Epithelial cell of proximal tubule (primary cell): ENCODE measurements at regions not wholly inside any gene's neighbourhood (a gene's known extent, or its start where the extent isn't known, plus 50 kb on each side); places are given as distances from the start of the nearest gene placed in this dataset.
"Not testable (repeated sequence)": the region's sequence is repeated elsewhere in the genome, so short reads cannot be mapped to it uniquely, and the experiment has no call there.

Source experiments
- DNase-seq: peaks from one replicate; pipeline ENCODE4 v3.0.0-alpha.2; 2011; ENCODE audit warnings: low read depth
- H3K4me3 ChIP-seq: 2 replicates; pipeline ENCODE4 v1.5.1; 2011; ENCODE audit warnings: low read depth, mild to moderate bottlenecking, low read length
- TF ChIP-seq, protein P1 (sequence below): conservative IDR thresholded peaks from 2 replicates; pipeline ENCODE4 v1.5.1; 2012; ENCODE audit warnings: low read depth, mild to moderate bottlenecking, low read length

DNA sequence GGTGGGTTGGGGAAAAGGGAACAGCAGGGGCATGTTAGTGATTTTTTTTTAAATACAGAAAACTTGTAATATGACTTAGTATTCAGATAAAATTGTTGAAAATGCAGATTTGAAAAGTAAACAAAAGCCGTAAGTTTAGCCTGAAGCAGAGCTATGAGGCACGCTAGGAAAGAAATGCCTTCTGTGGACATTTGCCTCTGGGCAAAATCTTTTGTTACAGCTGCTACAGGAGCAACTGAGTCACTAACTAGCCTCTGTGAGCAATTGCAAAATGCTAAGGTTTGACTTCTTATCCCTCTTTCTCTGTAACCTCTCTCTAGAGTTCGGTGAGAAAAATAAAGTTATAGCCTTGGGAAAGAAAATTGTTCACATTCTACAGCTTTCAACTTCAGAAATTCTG, 350.0 kb downstream of the SLC7A11 start:
- no peak for DNase-seq
- TF ChIP-seq, protein P1, sequence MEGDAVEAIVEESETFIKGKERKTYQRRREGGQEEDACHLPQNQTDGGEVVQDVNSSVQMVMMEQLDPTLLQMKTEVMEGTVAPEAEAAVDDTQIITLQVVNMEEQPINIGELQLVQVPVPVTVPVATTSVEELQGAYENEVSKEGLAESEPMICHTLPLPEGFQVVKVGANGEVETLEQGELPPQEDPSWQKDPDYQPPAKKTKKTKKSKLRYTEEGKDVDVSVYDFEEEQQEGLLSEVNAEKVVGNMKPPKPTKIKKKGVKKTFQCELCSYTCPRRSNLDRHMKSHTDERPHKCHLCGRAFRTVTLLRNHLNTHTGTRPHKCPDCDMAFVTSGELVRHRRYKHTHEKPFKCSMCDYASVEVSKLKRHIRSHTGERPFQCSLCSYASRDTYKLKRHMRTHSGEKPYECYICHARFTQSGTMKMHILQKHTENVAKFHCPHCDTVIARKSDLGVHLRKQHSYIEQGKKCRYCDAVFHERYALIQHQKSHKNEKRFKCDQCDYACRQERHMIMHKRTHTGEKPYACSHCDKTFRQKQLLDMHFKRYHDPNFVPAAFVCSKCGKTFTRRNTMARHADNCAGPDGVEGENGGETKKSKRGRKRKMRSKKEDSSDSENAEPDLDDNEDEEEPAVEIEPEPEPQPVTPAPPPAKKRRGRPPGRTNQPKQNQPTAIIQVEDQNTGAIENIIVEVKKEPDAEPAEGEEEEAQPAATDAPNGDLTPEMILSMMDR, result no peak
- no peak overlapping the region for H3K4me3 ChIP-seq

DNA sequence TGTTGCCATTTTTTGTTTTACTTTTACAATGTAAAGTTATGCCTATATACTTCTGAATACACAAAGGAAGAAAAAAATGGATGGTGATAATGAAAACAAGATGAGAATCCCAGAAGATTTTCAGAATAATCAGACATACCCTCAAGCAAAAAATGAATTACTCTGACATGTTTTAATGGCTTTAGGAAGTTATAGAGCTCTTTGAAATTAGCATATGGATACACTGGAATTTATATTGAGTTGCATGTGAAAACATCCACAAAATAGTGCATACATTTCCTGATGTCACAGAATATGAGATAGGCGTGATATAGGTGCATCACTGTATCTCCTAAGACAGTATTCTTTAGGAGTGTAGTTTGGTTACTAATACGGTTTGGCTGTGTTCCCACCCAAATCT, 351.3 kb downstream of the SLC7A11 start:
- TF ChIP-seq, protein P1, result no peak

DNA sequence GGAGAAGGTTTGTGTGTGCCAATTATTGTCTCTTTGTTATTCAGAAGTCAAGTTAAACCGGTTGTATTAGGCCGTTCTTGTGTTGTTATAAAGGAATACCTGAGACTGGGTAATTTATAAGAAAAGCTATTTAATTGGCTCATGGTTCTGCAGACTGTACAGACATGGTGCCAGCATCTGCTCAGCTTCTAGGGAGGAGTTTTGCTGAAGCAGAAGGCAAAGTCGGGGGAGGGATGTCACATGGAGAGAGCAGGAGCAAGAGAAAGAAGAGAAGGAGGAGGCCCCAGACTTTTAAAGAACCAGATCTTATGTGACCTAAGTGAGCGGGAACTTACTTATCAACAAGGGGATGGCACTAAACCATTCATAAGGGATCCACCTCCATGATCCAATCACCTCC, 349.3 kb upstream of the PCDH18 start:
- H3K4me3 ChIP-seq, result no peak overlapping the region
- TF ChIP-seq, protein P1, result no peak
- no peak for DNase-seq

More for the DNA sequence above, 351.3 kb downstream of the SLC7A11 start:
- no peak for DNase-seq
- H3K4me3 ChIP-seq, result no peak overlapping the region

DNA sequence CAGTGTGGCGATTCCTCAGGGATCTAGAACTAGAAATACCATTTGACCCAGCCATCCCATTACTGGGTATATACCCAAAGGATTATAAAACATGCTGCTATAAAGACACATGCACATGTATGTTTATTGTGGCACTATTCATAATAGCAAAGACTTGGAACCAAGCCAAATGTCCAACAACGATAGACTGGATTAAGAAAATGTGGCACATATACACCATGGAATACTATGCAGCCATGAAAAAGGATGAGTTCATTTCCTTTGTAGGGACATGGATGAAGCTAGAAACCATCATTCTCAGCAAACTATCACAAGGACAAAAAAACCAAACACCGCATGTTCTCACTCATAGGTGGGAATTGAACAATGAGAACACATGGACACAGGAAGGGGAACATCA, 335.8 kb upstream of the PCDH18 start:
- not testable (repeated sequence) for DNase-seq, H3K4me3 ChIP-seq

DNA sequence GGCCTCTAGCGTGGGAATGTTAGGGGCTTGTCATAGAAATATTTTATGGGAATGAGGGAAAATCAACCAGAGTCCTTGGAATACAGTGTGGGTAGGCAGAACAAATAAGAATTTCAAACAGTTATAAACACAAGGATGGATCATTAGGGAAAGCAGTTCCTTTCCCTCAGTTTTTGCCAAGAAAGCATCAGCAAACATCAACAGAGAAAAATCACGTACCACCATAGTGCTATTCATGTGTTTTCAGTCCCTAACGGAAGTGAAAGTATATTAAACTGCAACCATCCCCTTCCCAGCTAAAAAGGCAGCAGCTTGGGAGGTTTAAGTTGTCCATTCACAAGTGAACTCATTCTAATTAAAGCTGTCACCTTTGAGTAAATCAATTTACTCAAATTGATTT, 334.4 kb upstream of the PCDH18 start:
- TF ChIP-seq, protein P1, result no peak
- no peak for DNase-seq
- H3K4me3 ChIP-seq, result no peak overlapping the region

DNA sequence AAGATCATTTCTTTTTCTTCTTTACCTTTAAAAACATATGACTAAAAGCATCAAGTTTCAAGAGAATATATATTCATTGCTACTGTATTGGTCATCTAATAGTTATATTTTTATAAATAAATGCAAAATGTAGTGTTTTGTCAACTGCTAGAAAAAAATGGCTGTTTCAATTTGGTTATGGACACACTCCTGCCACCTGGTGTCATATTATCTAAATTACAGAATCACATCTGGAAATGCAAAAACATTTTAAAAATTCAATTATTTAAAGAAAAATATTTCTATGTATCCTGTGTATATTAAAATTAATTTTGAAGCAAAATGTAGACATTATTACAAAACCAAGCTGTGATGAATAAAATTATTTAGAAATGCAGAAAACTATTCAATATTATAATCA, 329.4 kb upstream of the PCDH18 start:
- DNase-seq, result no peak
- TF ChIP-seq, protein P1, result peak; percentile 59
- H3K4me3 ChIP-seq, result no peak overlapping the region

DNA sequence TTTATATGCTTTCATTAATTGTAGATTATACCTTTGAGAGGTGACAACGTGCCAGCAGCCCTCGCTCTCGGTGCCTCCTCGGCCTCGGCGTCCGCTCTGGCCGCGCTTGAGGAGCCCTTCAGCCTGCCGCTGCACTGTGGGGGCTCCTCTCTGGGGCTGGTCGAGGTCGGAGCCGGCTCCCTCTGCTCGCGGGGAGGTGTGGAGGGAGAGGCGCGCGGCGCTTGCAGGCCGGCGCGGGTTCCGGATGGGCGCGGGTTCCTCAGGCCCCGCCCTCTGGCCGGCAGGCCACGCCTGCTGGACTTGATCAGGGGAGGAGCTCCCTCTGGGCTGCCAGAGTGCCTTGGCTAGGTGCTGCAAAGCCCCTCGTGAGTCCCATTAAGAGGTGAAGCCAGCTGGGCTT, 321.1 kb upstream of the PCDH18 start:
- TF ChIP-seq, protein P1, result no peak
- DNase-seq, result no peak
- H3K4me3 ChIP-seq, result no peak overlapping the region

DNA sequence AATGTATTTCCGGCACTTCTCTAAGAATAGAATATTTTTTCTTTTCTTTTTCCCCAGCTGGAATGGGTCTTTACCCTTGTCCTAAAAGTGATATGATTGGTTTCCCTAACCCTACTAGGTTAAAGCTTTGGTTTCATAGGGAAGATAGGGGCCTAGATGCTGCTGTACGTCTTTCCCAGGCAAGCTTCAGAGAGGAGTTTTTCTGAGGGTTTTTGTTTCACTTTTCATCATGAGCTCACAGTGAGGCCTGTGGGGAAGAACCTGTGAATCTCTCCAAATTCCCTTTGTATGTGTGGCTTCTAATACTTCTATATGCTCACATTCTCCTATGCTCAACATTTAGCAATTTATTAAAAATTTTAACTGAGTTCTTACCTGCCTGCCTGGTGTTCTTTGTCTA, 320.0 kb upstream of the PCDH18 start:
- no peak overlapping the region for H3K4me3 ChIP-seq

More for the DNA sequence above, 320.0 kb upstream of the PCDH18 start:
- DNase-seq, result no peak
- TF ChIP-seq, protein P1, result no peak
